ENCODE measurements at regions not wholly inside any gene's neighbourhood (a gene's known extent, or its start where the extent isn't known, plus 50 kb on each side); places are given as distances from the start of the nearest gene placed in this dataset.

GRCh38 chr9:26504057-26504456 lies 388.5 kb downstream of the CAAP1 start:
- no peak for TF ChIP-seq EZH2 (IDR thresholded peaks at IDR 0.05; ENCODE audit: insufficient read depth, poor library complexity, severe bottlenecking)
- TF ChIP-seq EZH2phosphoT487 (IDR thresholded peaks at IDR 0.05; ENCODE audit: insufficient read depth, low read depth), result no peak
